Natural killer cell (primary cell): ENCODE measurements at regions not wholly inside any gene's neighbourhood (a gene's known extent, or its start where the extent isn't known, plus 50 kb on each side); places are given as distances from the start of the nearest gene placed in this dataset.

Source experiments
- ATAC-seq, 3 donors: fragments of 150-1000 bp in 2 of 3; fragments of 200-7000 bp in 1 of 3; cut with Tn5 transposase; 1 replicate in 1 of 3; 2 replicates in 2 of 3; pipeline ENCODE4 v1.10.0; 2021; ENCODE audit warnings: mild to moderate bottlenecking in 2 of 3, moderate library complexity in 2 of 3
- DNase-seq, 2 donors: peaks; one replicate each; pipeline versions ENCODE4 v3.0.0 to v3.0.0-alpha.2; 2013 to 2021; ENCODE audit warnings: mixed read lengths in 1 of 2
- H3K27ac ChIP-seq: one replicate; pipeline ENCODE4 v1.5.1; 2013; ENCODE audit warnings: mild to moderate bottlenecking, low read length
- H3K27me3 ChIP-seq: one replicate; pipeline ENCODE4 v1.6.1; 2013; ENCODE audit warnings: low read length; ENCODE audit not compliant: control insufficient read depth, insufficient read depth
- H3K36me3 ChIP-seq: one replicate; pipeline ENCODE4 v1.6.1; 2013; ENCODE audit warnings: low read length; ENCODE audit not compliant: control insufficient read depth, insufficient read depth
- H3K4me1 ChIP-seq: one replicate; pipeline ENCODE4 v1.6.1; 2013; ENCODE audit warnings: low read length; ENCODE audit not compliant: control insufficient read depth, insufficient read depth
- H3K4me3 ChIP-seq: one replicate; pipeline ENCODE4 v1.5.1; 2013; ENCODE audit warnings: low read length
- H3K9me3 ChIP-seq: one replicate; pipeline ENCODE4 v1.6.1; 2013; ENCODE audit warnings: low read length; ENCODE audit not compliant: control insufficient read depth, insufficient read depth
- H3K27ac Mint-ChIP-seq, 2 donors: one replicate each; pipeline ENCODE4 v1.8.0; 2022; ENCODE audit warnings: mild to moderate bottlenecking in 2 of 2, mixed read lengths in 2 of 2, moderate library complexity in 1 of 2
- H3K27me3 Mint-ChIP-seq, 2 donors: one replicate each; pipeline ENCODE4 v1.8.0; 2022; ENCODE audit warnings: low read depth in 2 of 2, mixed read lengths in 2 of 2
- H3K36me3 Mint-ChIP-seq: one replicate; pipeline ENCODE4 v1.8.0; 2022; ENCODE audit warnings: mixed read lengths
- H3K4me1 Mint-ChIP-seq, 2 donors: one replicate each; pipeline ENCODE4 v1.8.0; 2022; ENCODE audit warnings: mixed read lengths in 2 of 2
- H3K4me3 Mint-ChIP-seq: one replicate; pipeline ENCODE4 v1.8.0; 2022; ENCODE audit warnings: mild to moderate bottlenecking, moderate library complexity, mixed read lengths
- H3K9me3 Mint-ChIP-seq, 2 donors: one replicate each; pipeline ENCODE4 v1.8.0; 2022; ENCODE audit warnings: mixed read lengths in 2 of 2
- CTCF ChIP-seq: fragments of 200-600 bp; IDR thresholded peaks from one replicate; pipeline ENCODE4 v1.8.0; 2022; ENCODE audit warnings: antibody characterized with exemption
- WGBS: methylation state at CpG from one replicate; pipeline ENCODE4 v1.1.7; 2013; ENCODE audit warnings: missing lambda C conversion rate; ENCODE audit not compliant: insufficient coverage; 5-methylcytosine and 5-hydroxymethylcytosine counted together
- intact Hi-C: fragments of 100-400 bp; cut with micrococcal nuclease; formaldehyde crosslinking; loops from one replicate; pipeline ENCODE4 v1.14.2; 2022

- H3K27me3 Mint-ChIP-seq: no peaks in the 10 kb centered on the region
- ATAC-seq (no peak), DNase-seq (no peak)
- no peaks in the 10 kb centered on the region for H3K36me3 ChIP-seq
- H3K9me3 Mint-ChIP-seq: peaks cover 2 to 3% of the 10 kb centered on the region in 2 donors
- H3K27ac ChIP-seq: no peak overlapping the region
- no peaks in the 10 kb centered on the region for H3K9me3 ChIP-seq
- no peak overlapping the region for H3K4me3 Mint-ChIP-seq
- TF ChIP-seq CTCF: no peak
- no peak overlapping the region for H3K4me3 ChIP-seq
- intact Hi-C loops: no loop called here
- H3K27ac Mint-ChIP-seq: no peak overlapping the region
- peaks cover 0 to 8% of the 10 kb centered on the region in 2 donors for H3K4me1 Mint-ChIP-seq
- H3K36me3 Mint-ChIP-seq: no peaks in the 10 kb centered on the region
- H3K27me3 ChIP-seq: no peaks in the 10 kb centered on the region
- WGBS: no CpG with 5 or more reads among the region's 1 CpG
- H3K4me1 ChIP-seq: no peaks in the 10 kb centered on the region
These were observed 947.0 kb upstream of the CDH2 start for GRCh38 chr18:29123706-29124530.

GRCh38 chr18:29104671-29105070, 927.7 kb upstream of the CDH2 start:
- H3K27me3 Mint-ChIP-seq: no peaks in the 10 kb centered on the region
- Histone ChIP-seq H3K4me3 (no peak overlapping the region), H3K36me3 (no peaks in the 10 kb centered on the region), H3K4me1 (no peaks in the 10 kb centered on the region), H3K27ac (no peak overlapping the region), H3K27me3 (no peaks in the 10 kb centered on the region), H3K9me3 (no peaks in the 10 kb centered on the region)
- intact Hi-C loops: no loop called here
- H3K36me3 Mint-ChIP-seq: peaks cover 16% of the 10 kb centered on the region
- no peaks in the 10 kb centered on the region for H3K4me1 Mint-ChIP-seq
- no peak overlapping the region for H3K4me3 Mint-ChIP-seq
- ATAC-seq (no peak), DNase-seq (no peak)
- 80% methylated on average over 4 of the region's 6 CpGs for WGBS
- H3K27ac Mint-ChIP-seq: no peak overlapping the region
- H3K9me3 Mint-ChIP-seq: no peaks in the 10 kb centered on the region
- no peak for TF ChIP-seq CTCF

- ATAC-seq (no peak), DNase-seq (no peak)
- H3K4me1 ChIP-seq: no peaks in the 10 kb centered on the region
- TF ChIP-seq CTCF: no peak
- H3K27me3 ChIP-seq: no peaks in the 10 kb centered on the region
- Mint-ChIP-seq H3K36me3 (peaks cover 13% of the 10 kb centered on the region), H3K4me3 (no peak overlapping the region), H3K9me3 (no peaks in the 10 kb centered on the region), H3K27ac (no peak overlapping the region), H3K27me3 (no peaks in the 10 kb centered on the region), H3K4me1 (no peaks in the 10 kb centered on the region)
- intact Hi-C loops: no loop called here
- H3K4me3 ChIP-seq: no peak overlapping the region
- H3K9me3 ChIP-seq: no peaks in the 10 kb centered on the region
- H3K36me3 ChIP-seq: no peaks in the 10 kb centered on the region
- no peak overlapping the region for H3K27ac ChIP-seq
- WGBS: no CpG with 5 or more reads among the region's 1 CpG
These were observed 927.3 kb upstream of the CDH2 start for GRCh38 chr18:29104227-29104626.
